OCI-LY3 (cell line): ENCODE measurements at regions not wholly inside any gene's neighbourhood (a gene's known extent, or its start where the extent isn't known, plus 50 kb on each side); places are given as distances from the start of the nearest gene placed in this dataset.

ENCODE experiments used
- H2AFZ ChIP-seq: fragments of 200-600, 300-600 bp; shearing (Covaris generic); 2 replicates; pipeline ENCODE4 v1.6.0; 2014; ENCODE audit warnings: antibody characterized with exemption, low read depth, low read length
- H3K27ac ChIP-seq: fragments of 200-600, 300-600 bp; sonication (generic); 2 replicates; pipeline ENCODE4 v1.5.1; 2014; ENCODE audit warnings: mild to moderate bottlenecking, low read length, moderate library complexity, mixed read lengths
- H3K27me3 ChIP-seq: fragments of 200-600, 300-600 bp; sonication (generic); 2 replicates; pipeline ENCODE4 v1.6.1; 2014; ENCODE audit warnings: low read depth, low read length, mixed read lengths
- H3K36me3 ChIP-seq: fragments of 200-600, 300-600 bp; sonication (generic); replicated peaks from 2 replicates; pipeline ENCODE3; 2014; ENCODE audit warnings: low read depth, low read length, mixed read lengths
- H3K4me1 ChIP-seq: fragments of 300-600, 200-600 bp; sonication (generic); 2 replicates; pipeline ENCODE4 v1.6.1; 2014; ENCODE audit warnings: low read length, mixed read lengths
- H3K4me2 ChIP-seq: fragments of 200-600, 300-600 bp; sonication (generic); 2 replicates; pipeline ENCODE4 v1.6.1; 2014; ENCODE audit warnings: low read length, mixed read lengths
- H3K4me3 ChIP-seq: fragments of 300-600, 200-600 bp; sonication (generic); 2 replicates; pipeline ENCODE4 v1.5.1; 2014; ENCODE audit warnings: antibody characterized with exemption, mild to moderate bottlenecking, low read length, moderate library complexity
- H3K79me2 ChIP-seq: fragments of 300-600, 200-600 bp; shearing (Covaris generic); 2 replicates; pipeline ENCODE4 v1.6.1; 2014; ENCODE audit warnings: mild to moderate bottlenecking, low read length, mixed read lengths
- H3K9ac ChIP-seq: fragments of 300-600, 200-600 bp; shearing (Covaris generic); 2 replicates; pipeline ENCODE4 v1.6.0; 2014; ENCODE audit warnings: mild to moderate bottlenecking, low read length, moderate library complexity
- H3K9me3 ChIP-seq: fragments of 200-600, 300-600 bp; shearing (Covaris generic); 2 replicates; pipeline ENCODE4 v1.6.1; 2014; ENCODE audit warnings: low read length, mixed read lengths; ENCODE audit not compliant: insufficient read depth
- H4K20me1 ChIP-seq: fragments of 200-600, 300-600 bp; sonication (generic); 2 replicates; pipeline ENCODE4 v1.6.1; 2016; ENCODE audit warnings: low read length, mixed read lengths; ENCODE audit not compliant: insufficient read depth
- EZH2phosphoT487 ChIP-seq: fragments of 200-600 bp; shearing (Covaris generic); IDR thresholded peaks from 2 replicates; pipeline ENCODE4 v1.6.1; 2018; ENCODE audit warnings: antibody characterized with exemption, mixed run types, low read depth
- TF ChIP-seq, protein P1 (sequence below): fragments of 200-600, 300-600 bp; sonication (generic); IDR thresholded peaks from 2 replicates; pipeline ENCODE4 v1.5.1; 2014; ENCODE audit warnings: antibody characterized with exemption, low read length, low read depth

DNA sequence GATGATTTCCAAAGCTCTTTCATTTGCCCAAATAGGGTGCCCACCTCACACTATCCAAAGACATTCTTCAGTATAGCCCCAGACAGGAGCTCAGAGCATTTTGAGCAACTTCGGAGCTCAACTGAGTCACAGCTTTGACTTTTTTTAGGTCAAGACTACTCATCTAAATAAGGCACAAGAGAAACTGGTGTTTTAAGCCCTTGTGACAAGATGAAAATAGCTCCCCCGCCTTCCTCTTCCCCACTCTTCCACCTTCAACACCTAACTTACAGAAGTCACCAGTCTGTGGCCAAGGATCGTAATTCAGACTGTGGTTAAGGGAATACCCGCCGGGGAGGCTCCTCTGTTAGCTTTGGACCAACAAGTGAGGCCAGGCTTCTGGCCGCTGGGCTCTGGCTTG is 60.4 kb upstream of the CA12 start:
- Histone ChIP-seq H3K4me2 (no peak overlapping the region), H3K9ac (no peak overlapping the region), H4K20me1 (no peaks in the 10 kb centered on the region), H3K4me1 (peaks cover 4% of the 10 kb centered on the region), H2AFZ (no peak overlapping the region), H3K27me3 (peaks cover 11% of the 10 kb centered on the region; the same call in 1 of the 2 replicates), H3K79me2 (no peaks in the 10 kb centered on the region), H3K36me3 (no peaks in the 10 kb centered on the region), H3K27ac (no peak overlapping the region), H3K9me3 (no peaks in the 10 kb centered on the region), H3K4me3 (no peak overlapping the region)
- TF ChIP-seq, protein P1, sequence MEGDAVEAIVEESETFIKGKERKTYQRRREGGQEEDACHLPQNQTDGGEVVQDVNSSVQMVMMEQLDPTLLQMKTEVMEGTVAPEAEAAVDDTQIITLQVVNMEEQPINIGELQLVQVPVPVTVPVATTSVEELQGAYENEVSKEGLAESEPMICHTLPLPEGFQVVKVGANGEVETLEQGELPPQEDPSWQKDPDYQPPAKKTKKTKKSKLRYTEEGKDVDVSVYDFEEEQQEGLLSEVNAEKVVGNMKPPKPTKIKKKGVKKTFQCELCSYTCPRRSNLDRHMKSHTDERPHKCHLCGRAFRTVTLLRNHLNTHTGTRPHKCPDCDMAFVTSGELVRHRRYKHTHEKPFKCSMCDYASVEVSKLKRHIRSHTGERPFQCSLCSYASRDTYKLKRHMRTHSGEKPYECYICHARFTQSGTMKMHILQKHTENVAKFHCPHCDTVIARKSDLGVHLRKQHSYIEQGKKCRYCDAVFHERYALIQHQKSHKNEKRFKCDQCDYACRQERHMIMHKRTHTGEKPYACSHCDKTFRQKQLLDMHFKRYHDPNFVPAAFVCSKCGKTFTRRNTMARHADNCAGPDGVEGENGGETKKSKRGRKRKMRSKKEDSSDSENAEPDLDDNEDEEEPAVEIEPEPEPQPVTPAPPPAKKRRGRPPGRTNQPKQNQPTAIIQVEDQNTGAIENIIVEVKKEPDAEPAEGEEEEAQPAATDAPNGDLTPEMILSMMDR: no peak
- TF ChIP-seq EZH2phosphoT487: no peak

DNA sequence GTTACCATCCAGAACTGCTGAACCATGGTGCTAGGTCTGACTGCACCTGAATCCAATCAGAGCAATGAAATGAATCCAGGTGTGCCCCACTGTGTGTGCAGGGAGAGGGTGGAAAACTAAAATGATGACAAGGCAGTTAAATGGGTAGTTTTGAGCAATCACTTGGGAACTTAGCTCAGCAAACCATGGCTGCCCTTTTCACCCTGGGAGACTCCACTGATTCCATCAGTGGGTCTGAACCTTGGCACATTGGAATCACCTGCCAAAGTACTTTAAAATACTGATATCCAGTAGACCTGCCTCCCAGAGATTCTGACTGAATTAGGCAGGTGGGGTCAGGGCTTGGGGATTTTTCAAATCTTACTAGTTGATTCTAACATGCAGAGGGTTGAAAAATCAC is 59.8 kb upstream of the USP3 start:
- Histone ChIP-seq H3K9me3 (no peaks in the 10 kb centered on the region), H3K27me3 (peaks cover 11% of the 10 kb centered on the region; the same call in 1 of the 2 replicates), H3K27ac (no peak overlapping the region), H3K79me2 (no peaks in the 10 kb centered on the region), H3K4me3 (no peak overlapping the region), H3K9ac (no peak overlapping the region), H4K20me1 (no peaks in the 10 kb centered on the region), H2AFZ (no peak overlapping the region), H3K4me2 (no peak overlapping the region), H3K36me3 (no peaks in the 10 kb centered on the region), H3K4me1 (peaks cover 19% of the 10 kb centered on the region)
- no peak for TF ChIP-seq EZH2phosphoT487
- TF ChIP-seq, protein P1: no peak

DNA sequence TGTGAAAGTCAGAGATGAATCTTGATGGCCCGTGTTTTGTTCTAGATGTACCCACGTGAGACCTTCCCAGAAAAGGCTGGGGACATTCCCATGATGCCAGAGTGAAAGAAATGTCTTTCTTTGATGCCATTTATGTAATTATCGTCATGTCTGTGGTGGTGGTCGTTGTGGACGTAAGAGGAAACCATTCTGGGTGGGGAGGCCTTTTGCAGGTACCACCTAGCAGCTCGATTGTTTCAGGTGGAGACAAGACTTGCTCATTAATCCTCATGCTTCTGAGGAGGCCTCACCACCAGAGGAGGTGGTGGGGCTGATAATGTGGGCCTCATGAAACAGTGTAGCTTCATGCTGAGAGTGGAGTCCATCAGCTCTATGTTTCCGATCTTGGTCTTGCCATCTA is 58.1 kb upstream of the USP3 start:
- H3K9me3 ChIP-seq: no peaks in the 10 kb centered on the region
- no peak overlapping the region for H3K27ac ChIP-seq
- H3K36me3 ChIP-seq: no peaks in the 10 kb centered on the region
- no peak for TF ChIP-seq EZH2phosphoT487
- TF ChIP-seq, protein P1: no peak
- H3K4me2 ChIP-seq: no peak overlapping the region
- peaks cover 11% of the 10 kb centered on the region; the same call in 1 of the 2 replicates for H3K27me3 ChIP-seq
- H2AFZ ChIP-seq: no peak overlapping the region
- no peak overlapping the region for H3K4me3 ChIP-seq
- H4K20me1 ChIP-seq: no peaks in the 10 kb centered on the region
- H3K9ac ChIP-seq: no peak overlapping the region
- H3K79me2 ChIP-seq: no peaks in the 10 kb centered on the region
- peaks cover 19% of the 10 kb centered on the region for H3K4me1 ChIP-seq

DNA sequence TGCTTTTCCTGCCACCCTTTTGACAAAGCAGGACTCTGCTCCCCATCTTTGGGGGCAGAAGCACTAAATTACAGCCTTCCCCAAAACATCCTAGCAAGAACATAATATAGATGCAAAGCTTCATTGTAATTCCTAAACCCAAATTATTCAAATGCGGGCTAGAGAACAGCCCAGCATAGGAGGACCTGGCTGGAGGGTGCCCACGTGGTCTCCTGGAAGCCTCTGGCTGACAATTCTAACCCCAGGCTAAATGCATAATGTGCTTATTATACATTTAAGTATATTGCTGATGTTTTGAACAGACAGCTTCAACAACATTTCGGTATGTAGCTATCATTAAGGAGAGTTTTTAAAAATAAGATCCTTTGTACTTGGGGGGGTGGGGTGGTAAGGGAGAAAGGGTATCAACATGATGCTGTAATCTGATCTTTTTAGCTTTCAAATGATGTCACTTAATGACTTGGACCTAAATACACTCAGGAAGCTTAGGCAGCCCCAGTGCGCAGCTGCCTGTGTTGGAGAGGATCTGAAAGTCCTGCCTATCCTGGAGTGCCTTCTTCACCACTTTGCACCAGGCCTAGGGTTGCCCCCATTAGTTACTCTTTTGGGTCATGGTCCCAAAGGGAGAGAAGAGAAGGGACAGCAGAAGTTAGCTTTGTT is 57.2 kb upstream of the USP3 start:
- TF ChIP-seq, protein P1: no peak
- no peak for TF ChIP-seq EZH2phosphoT487
- H3K27ac ChIP-seq: no peak overlapping the region
- H3K36me3 ChIP-seq: no peaks in the 10 kb centered on the region
- H3K27me3 ChIP-seq: peaks cover 11% of the 10 kb centered on the region; the same call in 1 of the 2 replicates
- H3K4me2 ChIP-seq: no peak overlapping the region
- H3K79me2 ChIP-seq: no peaks in the 10 kb centered on the region
- no peaks in the 10 kb centered on the region for H3K9me3 ChIP-seq
- peaks cover 19% of the 10 kb centered on the region for H3K4me1 ChIP-seq
- H3K9ac ChIP-seq: no peak overlapping the region
- no peak overlapping the region for H3K4me3 ChIP-seq
- no peak overlapping the region for H2AFZ ChIP-seq
- no peaks in the 10 kb centered on the region for H4K20me1 ChIP-seq
